GM19467 (cell line): ENCODE measurements at regions not wholly inside any gene's neighbourhood (a gene's known extent, or its start where the extent isn't known, plus 50 kb on each side); places are given as distances from the start of the nearest gene placed in this dataset.
"Not testable (repeated sequence)": the region's sequence is repeated elsewhere in the genome, so short reads cannot be mapped to it uniquely, and the experiment has no call there.

ENCODE experiments used
- ATAC-seq: cut with Tn5 transposase; IDR thresholded peaks from one replicate; pipeline ENCODE4 v1.9.1; 2021; ENCODE audit warnings: mild to moderate bottlenecking, moderate library complexity; ENCODE audit not compliant: unreplicated experiment

- ATAC-seq: not testable (repeated sequence)
These were observed 502.5 kb upstream of the MAP2 start for GRCh38 chr2:208921358-208921757.

DNA sequence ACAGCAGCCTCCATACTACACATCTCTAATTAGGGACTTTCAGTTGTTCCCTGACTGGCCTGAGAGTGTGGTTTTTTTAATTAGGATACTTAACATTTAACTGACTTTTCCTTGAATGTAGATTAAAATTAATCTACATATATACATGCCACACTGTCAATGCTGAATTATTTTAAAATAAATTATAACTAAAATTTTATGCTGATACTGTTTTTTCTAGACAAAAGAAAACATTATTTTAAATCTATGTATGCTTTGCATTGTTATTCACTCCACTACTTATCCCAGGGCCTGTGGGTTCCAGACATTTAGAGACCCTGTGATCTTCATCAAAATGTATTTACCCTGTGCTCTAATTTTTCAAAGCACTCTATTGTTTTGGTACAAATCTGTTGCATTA lies 496.0 kb upstream of the MAP2 start:
- no peak for ATAC-seq

- no peak for ATAC-seq
These were observed 494.5 kb upstream of the MAP2 start for GRCh38 chr2:208929139-208929864.

GRCh38 chr2:208929894-208930427 lies 493.9 kb upstream of the MAP2 start:
- no peak for ATAC-seq

DNA sequence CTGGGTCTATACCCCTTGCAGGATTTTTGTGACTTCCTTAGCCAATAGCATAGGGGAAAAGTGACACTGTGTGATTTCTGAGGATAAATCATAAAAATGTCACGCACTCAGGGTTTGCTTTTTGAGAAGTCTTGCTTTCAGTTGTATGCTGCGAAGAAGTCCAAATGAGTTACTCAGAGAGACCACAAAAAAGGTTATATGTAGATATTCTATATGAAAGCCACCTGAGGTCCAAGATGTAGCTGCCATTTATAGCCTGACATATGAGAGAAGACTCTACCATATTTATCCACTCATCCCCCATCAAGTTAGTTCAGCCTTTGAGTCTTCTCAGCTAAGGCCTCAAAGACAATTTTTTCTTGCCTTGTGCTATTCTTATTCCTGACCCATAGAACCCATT lies 488.3 kb upstream of the MAP2 start:
- ATAC-seq: no peak

- ATAC-seq: no peak
These were observed 486.3 kb upstream of the MAP2 start for GRCh38 chr2:208937521-208937920.

DNA sequence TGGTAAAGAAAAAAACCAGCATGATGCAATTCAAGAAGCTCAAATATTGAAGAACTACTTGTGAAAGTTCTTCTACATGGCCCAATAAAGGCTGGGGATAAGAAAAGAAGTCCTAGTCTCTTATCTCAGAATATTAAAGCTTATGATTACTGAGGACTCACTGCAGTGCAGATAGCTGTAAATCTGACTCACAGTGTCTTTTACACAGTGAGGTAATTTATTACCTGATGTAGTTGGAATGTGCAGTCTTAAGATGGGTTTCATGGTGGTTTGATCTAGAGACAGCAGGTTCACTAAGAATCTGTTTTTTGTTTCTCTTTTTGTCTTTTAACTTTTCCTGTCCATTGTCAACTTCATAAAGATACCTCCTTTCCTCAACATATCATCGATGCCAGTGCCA lies 484.0 kb upstream of the MAP2 start:
- ATAC-seq: no peak

DNA sequence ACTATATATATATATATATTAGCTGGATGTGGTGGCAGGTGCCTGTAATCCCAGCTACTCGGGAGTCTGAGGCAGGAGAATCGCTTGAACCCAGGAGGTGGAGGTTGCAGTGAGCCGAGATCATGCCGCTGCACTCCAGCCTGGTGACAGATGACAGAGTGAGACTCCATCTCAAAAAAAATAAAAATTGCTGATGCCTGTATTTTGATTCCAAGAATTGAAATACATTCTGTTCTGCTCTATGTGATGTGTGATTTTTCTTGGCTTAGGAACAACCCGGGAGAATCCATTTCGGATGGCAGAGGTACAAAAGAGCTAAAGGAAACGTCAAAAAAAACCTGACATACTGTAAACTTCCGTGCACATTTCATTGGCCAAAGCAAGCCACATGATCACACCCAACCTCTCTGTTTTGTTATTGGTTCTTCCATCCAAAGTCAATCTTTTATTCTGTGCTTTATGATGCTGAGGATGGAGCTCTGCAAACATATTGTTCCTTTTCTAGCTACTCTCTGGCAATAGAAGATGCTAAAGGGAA lies 478.1 kb upstream of the MAP2 start:
- ATAC-seq: no peak

DNA sequence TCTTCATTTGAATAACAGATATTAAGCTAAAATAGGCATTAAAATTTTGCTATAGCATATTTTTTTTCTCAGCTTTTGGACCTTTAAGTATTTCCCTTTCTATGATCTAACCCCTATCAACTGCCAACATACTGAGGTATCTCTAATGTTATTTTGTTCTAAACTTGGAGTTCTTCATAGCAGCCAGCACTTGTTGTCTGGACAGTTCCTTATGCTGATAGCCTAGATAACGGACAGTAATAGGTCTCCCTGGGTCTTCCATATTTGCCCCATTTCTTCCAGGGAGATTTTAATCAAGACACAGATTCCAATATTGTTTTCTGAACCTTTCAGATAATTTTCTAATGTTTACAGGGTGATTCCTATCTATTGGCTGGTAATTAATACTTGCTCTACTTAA lies 475.8 kb upstream of the MAP2 start:
- no peak for ATAC-seq

DNA sequence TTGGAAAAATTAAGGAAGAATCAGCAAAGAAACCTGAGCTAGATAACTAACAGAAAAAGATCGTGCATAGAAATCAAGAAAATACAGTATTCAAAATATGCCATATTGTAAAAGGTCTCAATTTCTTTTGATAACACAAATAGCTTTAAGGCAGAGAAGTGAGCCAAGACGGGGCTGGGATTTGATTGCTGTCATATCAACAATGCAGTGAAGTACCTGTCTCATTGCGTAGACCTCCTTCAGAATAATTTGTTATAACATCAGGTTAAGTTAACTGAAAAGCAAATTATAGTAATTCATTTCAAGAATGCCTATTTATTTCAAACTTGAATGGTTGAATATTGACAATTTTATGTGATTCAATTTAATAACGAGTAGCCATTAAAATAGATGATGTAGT lies 453.8 kb upstream of the MAP2 start:
- ATAC-seq: no peak

DNA sequence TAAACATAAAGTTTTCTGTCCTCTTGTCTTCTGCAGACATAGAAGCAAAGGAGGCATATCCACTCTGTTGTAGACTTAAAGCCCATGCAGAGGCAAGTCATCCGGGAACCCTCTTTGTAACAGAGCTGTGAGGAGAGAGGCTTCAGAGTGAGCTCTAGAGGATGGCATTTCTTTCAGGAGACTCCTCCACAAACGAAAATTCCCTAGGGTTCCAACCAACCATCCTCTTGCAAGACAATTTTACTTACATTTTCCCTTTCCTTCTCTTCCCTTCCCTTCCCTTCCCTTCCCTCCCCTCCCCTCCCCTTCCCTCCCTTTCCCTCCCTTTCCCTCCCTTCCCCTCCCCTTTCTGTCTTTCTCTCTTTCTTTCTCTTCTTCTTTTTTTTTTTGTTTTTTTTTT lies 446.3 kb upstream of the MAP2 start:
- ATAC-seq: no peak

GRCh38 chr2:208978946-208979345 lies 444.9 kb upstream of the MAP2 start:
- no peak for ATAC-seq

GRCh38 chr2:208980321-208980720 lies 443.5 kb upstream of the MAP2 start:
- ATAC-seq: no peak

GRCh38 chr2:208982831-208983230 lies 441.0 kb upstream of the MAP2 start:
- no peak for ATAC-seq

GRCh38 chr2:208983486-208983885 lies 440.4 kb upstream of the MAP2 start:
- ATAC-seq: no peak

GRCh38 chr2:208984376-208985090 lies 439.3 kb upstream of the MAP2 start:
- no peak for ATAC-seq

- ATAC-seq: no peak
These were observed 438.2 kb upstream of the MAP2 start for GRCh38 chr2:208985644-208986043.

DNA sequence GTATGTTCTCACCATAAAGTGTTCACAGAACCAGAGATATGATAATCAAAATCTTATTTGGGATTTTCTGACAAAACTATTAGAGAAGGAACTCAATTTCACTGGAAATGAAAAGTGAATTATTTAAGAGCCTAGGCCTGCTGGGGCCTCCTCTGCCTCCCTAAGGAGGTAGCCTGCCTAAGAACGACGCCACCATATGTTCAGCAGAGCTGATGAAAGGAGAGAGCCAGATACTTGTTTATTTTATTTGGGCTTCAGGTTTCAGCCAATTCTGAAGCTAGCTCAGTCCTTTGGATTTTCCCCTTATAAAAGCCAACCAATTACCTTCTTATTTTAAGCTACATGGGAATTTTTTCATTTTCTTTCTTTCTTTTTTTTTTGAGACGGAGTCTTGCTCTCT lies 433.1 kb upstream of the MAP2 start:
- ATAC-seq: no peak

- ATAC-seq: no peak
These were observed 423.9 kb upstream of the MAP2 start for GRCh38 chr2:208999911-209000310.

- ATAC-seq: no peak
These were observed 421.8 kb upstream of the MAP2 start for GRCh38 chr2:209002054-209002453.

GRCh38 chr2:209005371-209005770 lies 418.5 kb upstream of the MAP2 start:
- ATAC-seq: no peak

GRCh38 chr2:209008636-209009287 lies 415.1 kb upstream of the MAP2 start:
- no peak for ATAC-seq
